ENCODE measurements at regions not wholly inside any gene's neighbourhood (a gene's known extent, or its start where the extent isn't known, plus 50 kb on each side); places are given as distances from the start of the nearest gene placed in this dataset.

DNA sequence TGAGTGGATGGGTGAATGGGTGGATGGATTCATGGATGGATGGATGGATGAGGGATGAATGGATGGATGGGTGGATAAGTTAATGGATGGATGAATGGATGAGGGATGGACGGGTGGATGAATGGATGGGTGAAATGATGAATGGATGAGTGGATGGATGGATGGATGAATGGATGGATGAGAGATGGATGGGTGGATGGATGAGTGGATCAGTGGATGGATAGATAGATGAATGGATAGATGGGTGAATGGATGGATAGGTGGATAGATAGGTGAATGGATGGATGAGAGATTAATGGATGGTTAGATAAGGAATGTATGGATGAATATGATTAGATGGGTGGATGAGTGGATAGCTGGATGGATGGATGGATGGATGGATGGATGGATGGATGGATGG is 313.5 kb downstream of the NPHP4 start:
- TF ChIP-seq EZH2 (IDR thresholded peaks at IDR 0.05) (no peak), EZH2phosphoT487 (IDR thresholded peaks at IDR 0.05) (no peak)
- TF ChIP-seq, protein P1, sequence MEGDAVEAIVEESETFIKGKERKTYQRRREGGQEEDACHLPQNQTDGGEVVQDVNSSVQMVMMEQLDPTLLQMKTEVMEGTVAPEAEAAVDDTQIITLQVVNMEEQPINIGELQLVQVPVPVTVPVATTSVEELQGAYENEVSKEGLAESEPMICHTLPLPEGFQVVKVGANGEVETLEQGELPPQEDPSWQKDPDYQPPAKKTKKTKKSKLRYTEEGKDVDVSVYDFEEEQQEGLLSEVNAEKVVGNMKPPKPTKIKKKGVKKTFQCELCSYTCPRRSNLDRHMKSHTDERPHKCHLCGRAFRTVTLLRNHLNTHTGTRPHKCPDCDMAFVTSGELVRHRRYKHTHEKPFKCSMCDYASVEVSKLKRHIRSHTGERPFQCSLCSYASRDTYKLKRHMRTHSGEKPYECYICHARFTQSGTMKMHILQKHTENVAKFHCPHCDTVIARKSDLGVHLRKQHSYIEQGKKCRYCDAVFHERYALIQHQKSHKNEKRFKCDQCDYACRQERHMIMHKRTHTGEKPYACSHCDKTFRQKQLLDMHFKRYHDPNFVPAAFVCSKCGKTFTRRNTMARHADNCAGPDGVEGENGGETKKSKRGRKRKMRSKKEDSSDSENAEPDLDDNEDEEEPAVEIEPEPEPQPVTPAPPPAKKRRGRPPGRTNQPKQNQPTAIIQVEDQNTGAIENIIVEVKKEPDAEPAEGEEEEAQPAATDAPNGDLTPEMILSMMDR (IDR thresholded peaks at IDR 0.05), result no peak

Measured in neural progenitor cell (in vitro differentiated cells).